ENCODE measurements at regions not wholly inside any gene's neighbourhood (a gene's known extent, or its start where the extent isn't known, plus 50 kb on each side); places are given as distances from the start of the nearest gene placed in this dataset.

- DNase-seq (ENCODE audit: low read depth), result no peak
- H3K4me3 ChIP-seq (ENCODE audit: low read depth, low read length), result no peak overlapping the region
These were observed 426.8 kb upstream of the CADM1 start for GRCh38 chr11:115930886-115931547.

- H3K4me3 ChIP-seq (ENCODE audit: low read depth, low read length), result no peak overlapping the region
These were observed 426.1 kb upstream of the CADM1 start for GRCh38 chr11:115930291-115930690.

GRCh38 chr11:115929618-115930129 lies 425.5 kb upstream of the CADM1 start:
- DNase-seq (ENCODE audit: low read depth), result no peak
- no peak overlapping the region for H3K4me3 ChIP-seq (ENCODE audit: low read depth, low read length)

More at GRCh38 chr11:115930291-115930690, 426.1 kb upstream of the CADM1 start:
- DNase-seq (ENCODE audit: low read depth), result no peak

GRCh38 chr11:115928811-115929210 lies 424.6 kb upstream of the CADM1 start:
- DNase-seq (ENCODE audit: low read depth), result no peak
- no peak overlapping the region for H3K4me3 ChIP-seq (ENCODE audit: low read depth, low read length)

GRCh38 chr11:115927823-115928329 lies 423.7 kb upstream of the CADM1 start:
- H3K4me3 ChIP-seq (ENCODE audit: low read depth, low read length), result no peak overlapping the region

GRCh38 chr11:115926601-115927000 lies 422.4 kb upstream of the CADM1 start:
- no peak overlapping the region for H3K4me3 ChIP-seq (ENCODE audit: low read depth, low read length)
- no peak for DNase-seq (ENCODE audit: low read depth)

More at GRCh38 chr11:115927823-115928329, 423.7 kb upstream of the CADM1 start:
- DNase-seq (ENCODE audit: low read depth), result no peak

- no peak overlapping the region for H3K4me3 ChIP-seq (ENCODE audit: low read depth, low read length)
- DNase-seq (ENCODE audit: low read depth), result no peak
These were observed 421.9 kb upstream of the CADM1 start for GRCh38 chr11:115926138-115926537.

GRCh38 chr11:115925568-115926090 lies 421.4 kb upstream of the CADM1 start:
- DNase-seq (ENCODE audit: low read depth), result no peak
- H3K4me3 ChIP-seq (ENCODE audit: low read depth, low read length), result no peak overlapping the region

GRCh38 chr11:115924744-115925567 lies 420.7 kb upstream of the CADM1 start:
- no peak overlapping the region for H3K4me3 ChIP-seq (ENCODE audit: low read depth, low read length)
- no peak for DNase-seq (ENCODE audit: low read depth)

GRCh38 chr11:115922876-115923275 lies 418.7 kb upstream of the CADM1 start:
- no peak overlapping the region for H3K4me3 ChIP-seq (ENCODE audit: low read depth, low read length)
- no peak for DNase-seq (ENCODE audit: low read depth)

GRCh38 chr11:115921986-115922385 lies 417.8 kb upstream of the CADM1 start:
- no peak for DNase-seq (ENCODE audit: low read depth)
- no peak overlapping the region for H3K4me3 ChIP-seq (ENCODE audit: low read depth, low read length)

GRCh38 chr11:115921540-115921939 lies 417.3 kb upstream of the CADM1 start:
- DNase-seq (ENCODE audit: low read depth), result no peak

GRCh38 chr11:115920841-115921480 lies 416.7 kb upstream of the CADM1 start:
- DNase-seq (ENCODE audit: low read depth), result no peak
- no peak overlapping the region for H3K4me3 ChIP-seq (ENCODE audit: low read depth, low read length)

More at GRCh38 chr11:115921540-115921939, 417.3 kb upstream of the CADM1 start:
- no peak overlapping the region for H3K4me3 ChIP-seq (ENCODE audit: low read depth, low read length)

GRCh38 chr11:115920092-115920461 lies 415.9 kb upstream of the CADM1 start:
- no peak for DNase-seq (ENCODE audit: low read depth)
- no peak overlapping the region for H3K4me3 ChIP-seq (ENCODE audit: low read depth, low read length)

- DNase-seq (ENCODE audit: low read depth), result no peak
These were observed 415.3 kb upstream of the CADM1 start for GRCh38 chr11:115919341-115920091.

GRCh38 chr11:115918576-115918975 lies 414.4 kb upstream of the CADM1 start:
- DNase-seq (ENCODE audit: low read depth), result no peak
- no peak overlapping the region for H3K4me3 ChIP-seq (ENCODE audit: low read depth, low read length)

More at GRCh38 chr11:115919341-115920091, 415.3 kb upstream of the CADM1 start:
- no peak overlapping the region for H3K4me3 ChIP-seq (ENCODE audit: low read depth, low read length)

- DNase-seq (ENCODE audit: low read depth), result no peak
- no peak overlapping the region for H3K4me3 ChIP-seq (ENCODE audit: low read depth, low read length)
These were observed 412.4 kb upstream of the CADM1 start for GRCh38 chr11:115916608-115917007.

GRCh38 chr11:115912484-115912945 lies 408.3 kb upstream of the CADM1 start:
- no peak for DNase-seq (ENCODE audit: low read depth)
- no peak overlapping the region for H3K4me3 ChIP-seq (ENCODE audit: low read depth, low read length)
